ENCODE measurements at regions not wholly inside any gene's neighbourhood (a gene's known extent, or its start where the extent isn't known, plus 50 kb on each side); places are given as distances from the start of the nearest gene placed in this dataset.

DNA sequence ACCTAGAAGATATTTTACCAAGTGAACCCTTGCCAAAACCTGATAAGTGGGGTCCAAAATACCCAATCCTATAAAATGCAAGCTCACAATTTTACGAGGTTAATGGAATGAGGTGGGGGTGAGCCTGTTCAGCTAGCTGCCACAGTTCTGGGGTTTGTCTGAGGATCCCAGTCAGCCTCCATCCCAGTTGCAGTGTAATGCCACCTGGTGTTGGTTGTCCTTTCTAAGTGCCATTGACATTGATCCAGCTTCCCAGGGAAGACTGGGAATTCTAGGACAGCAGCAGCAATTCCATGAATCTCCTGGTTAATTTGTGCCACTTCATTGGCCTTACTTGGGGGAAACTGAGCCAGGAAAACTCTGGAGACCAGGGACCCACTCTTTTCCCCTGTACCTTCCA, 298.3 kb downstream of the RWDD3 start:
- TF ChIP-seq, protein P1, sequence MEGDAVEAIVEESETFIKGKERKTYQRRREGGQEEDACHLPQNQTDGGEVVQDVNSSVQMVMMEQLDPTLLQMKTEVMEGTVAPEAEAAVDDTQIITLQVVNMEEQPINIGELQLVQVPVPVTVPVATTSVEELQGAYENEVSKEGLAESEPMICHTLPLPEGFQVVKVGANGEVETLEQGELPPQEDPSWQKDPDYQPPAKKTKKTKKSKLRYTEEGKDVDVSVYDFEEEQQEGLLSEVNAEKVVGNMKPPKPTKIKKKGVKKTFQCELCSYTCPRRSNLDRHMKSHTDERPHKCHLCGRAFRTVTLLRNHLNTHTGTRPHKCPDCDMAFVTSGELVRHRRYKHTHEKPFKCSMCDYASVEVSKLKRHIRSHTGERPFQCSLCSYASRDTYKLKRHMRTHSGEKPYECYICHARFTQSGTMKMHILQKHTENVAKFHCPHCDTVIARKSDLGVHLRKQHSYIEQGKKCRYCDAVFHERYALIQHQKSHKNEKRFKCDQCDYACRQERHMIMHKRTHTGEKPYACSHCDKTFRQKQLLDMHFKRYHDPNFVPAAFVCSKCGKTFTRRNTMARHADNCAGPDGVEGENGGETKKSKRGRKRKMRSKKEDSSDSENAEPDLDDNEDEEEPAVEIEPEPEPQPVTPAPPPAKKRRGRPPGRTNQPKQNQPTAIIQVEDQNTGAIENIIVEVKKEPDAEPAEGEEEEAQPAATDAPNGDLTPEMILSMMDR (tag by site-specific recombination; IDR thresholded peaks at IDR 0.05) = no peak
- TF ChIP-seq OSR2 (tag by site-specific recombination; IDR thresholded peaks at IDR 0.05) = no peak
- TF ChIP-seq YY1 (tag by site-specific recombination; IDR thresholded peaks at IDR 0.05) = no peak
- TF ChIP-seq ZNF350 (tag by site-specific recombination; IDR thresholded peaks at IDR 0.05) = no peak
- no peak for TF ChIP-seq SETDB1 (IDR thresholded peaks at IDR 0.05; ENCODE audit: insufficient read length, low read length)
- TF ChIP-seq ZNF341 (tag by site-specific recombination; IDR thresholded peaks at IDR 0.05; ENCODE audit: low read depth) = no peak
- TF ChIP-seq ZNF132 (tag by site-specific recombination; IDR thresholded peaks at IDR 0.05; ENCODE audit: borderline replicate concordance) = no peak
- TF ChIP-seq, protein P2, sequence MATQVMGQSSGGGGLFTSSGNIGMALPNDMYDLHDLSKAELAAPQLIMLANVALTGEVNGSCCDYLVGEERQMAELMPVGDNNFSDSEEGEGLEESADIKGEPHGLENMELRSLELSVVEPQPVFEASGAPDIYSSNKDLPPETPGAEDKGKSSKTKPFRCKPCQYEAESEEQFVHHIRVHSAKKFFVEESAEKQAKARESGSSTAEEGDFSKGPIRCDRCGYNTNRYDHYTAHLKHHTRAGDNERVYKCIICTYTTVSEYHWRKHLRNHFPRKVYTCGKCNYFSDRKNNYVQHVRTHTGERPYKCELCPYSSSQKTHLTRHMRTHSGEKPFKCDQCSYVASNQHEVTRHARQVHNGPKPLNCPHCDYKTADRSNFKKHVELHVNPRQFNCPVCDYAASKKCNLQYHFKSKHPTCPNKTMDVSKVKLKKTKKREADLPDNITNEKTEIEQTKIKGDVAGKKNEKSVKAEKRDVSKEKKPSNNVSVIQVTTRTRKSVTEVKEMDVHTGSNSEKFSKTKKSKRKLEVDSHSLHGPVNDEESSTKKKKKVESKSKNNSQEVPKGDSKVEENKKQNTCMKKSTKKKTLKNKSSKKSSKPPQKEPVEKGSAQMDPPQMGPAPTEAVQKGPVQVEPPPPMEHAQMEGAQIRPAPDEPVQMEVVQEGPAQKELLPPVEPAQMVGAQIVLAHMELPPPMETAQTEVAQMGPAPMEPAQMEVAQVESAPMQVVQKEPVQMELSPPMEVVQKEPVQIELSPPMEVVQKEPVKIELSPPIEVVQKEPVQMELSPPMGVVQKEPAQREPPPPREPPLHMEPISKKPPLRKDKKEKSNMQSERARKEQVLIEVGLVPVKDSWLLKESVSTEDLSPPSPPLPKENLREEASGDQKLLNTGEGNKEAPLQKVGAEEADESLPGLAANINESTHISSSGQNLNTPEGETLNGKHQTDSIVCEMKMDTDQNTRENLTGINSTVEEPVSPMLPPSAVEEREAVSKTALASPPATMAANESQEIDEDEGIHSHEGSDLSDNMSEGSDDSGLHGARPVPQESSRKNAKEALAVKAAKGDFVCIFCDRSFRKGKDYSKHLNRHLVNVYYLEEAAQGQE (tag by site-specific recombination; IDR thresholded peaks at IDR 0.05) = no peak
- no peak for TF ChIP-seq ZNF214 (tag by site-specific recombination; IDR thresholded peaks at IDR 0.05; ENCODE audit: borderline replicate concordance)
- TF ChIP-seq ZNF416 (tag by site-specific recombination; IDR thresholded peaks at IDR 0.05) = no peak
- TF ChIP-seq, protein P3, sequence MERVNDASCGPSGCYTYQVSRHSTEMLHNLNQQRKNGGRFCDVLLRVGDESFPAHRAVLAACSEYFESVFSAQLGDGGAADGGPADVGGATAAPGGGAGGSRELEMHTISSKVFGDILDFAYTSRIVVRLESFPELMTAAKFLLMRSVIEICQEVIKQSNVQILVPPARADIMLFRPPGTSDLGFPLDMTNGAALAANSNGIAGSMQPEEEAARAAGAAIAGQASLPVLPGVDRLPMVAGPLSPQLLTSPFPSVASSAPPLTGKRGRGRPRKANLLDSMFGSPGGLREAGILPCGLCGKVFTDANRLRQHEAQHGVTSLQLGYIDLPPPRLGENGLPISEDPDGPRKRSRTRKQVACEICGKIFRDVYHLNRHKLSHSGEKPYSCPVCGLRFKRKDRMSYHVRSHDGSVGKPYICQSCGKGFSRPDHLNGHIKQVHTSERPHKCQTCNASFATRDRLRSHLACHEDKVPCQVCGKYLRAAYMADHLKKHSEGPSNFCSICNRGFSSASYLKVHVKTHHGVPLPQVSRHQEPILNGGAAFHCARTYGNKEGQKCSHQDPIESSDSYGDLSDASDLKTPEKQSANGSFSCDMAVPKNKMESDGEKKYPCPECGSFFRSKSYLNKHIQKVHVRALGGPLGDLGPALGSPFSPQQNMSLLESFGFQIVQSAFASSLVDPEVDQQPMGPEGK (tag by site-specific recombination; IDR thresholded peaks at IDR 0.05) = no peak
- TF ChIP-seq ZBTB17 (tag by site-specific recombination; IDR thresholded peaks at IDR 0.05) = no peak
- no peak for TF ChIP-seq ZNF777 (tag by site-specific recombination; IDR thresholded peaks at IDR 0.05; ENCODE audit: borderline replicate concordance)

Measured in HEK293 (cell line).